H1 (cell line): ENCODE measurements at regions not wholly inside any gene's neighbourhood (a gene's known extent, or its start where the extent isn't known, plus 50 kb on each side); places are given as distances from the start of the nearest gene placed in this dataset.

Experiments
- EGR1 ChIP-seq: IDR thresholded peaks from 2 replicates; pipeline ENCODE4 v1.6.1; 2011; ENCODE audit warnings: low read depth, low read length, borderline replicate concordance
- HDAC2 ChIP-seq, 2 experiments: fragments of 300-600 bp in 1 of 2; sonication (generic) in 1 of 2; IDR thresholded peaks; 2 replicates each; pipeline ENCODE4 v1.6.1; 2011 to 2012; ENCODE audit warnings: low read depth in 2 of 2, low read length in 2 of 2, mild to moderate bottlenecking in 2 of 2, moderate library complexity in 2 of 2, borderline replicate concordance in 1 of 2, inconsistent platforms in 1 of 2
- HDAC6 ChIP-seq: IDR thresholded peaks from one replicate; pipeline ENCODE4 v1.7.1; 2012; ENCODE audit warnings: low read depth, mild to moderate bottlenecking, inconsistent platforms, low read length, moderate library complexity
- KDM1A ChIP-seq: fragments of 200-600, 300-600 bp; sonication (generic); IDR thresholded peaks from 2 replicates; pipeline ENCODE4 v1.7.1; 2016; ENCODE audit warnings: mild to moderate bottlenecking, low read length, borderline replicate concordance
- RBBP5 ChIP-seq: IDR thresholded peaks from 2 replicates; pipeline ENCODE4 v1.7.1; 2012; ENCODE audit warnings: low read depth, mild to moderate bottlenecking, inconsistent platforms, low read length, moderate library complexity, borderline replicate concordance
- SIN3A ChIP-seq, 2 experiments: IDR thresholded peaks in 1 of 2; conservative IDR thresholded peaks in 1 of 2; 2 replicates each; pipeline ENCODE4 v1.6.1; 2011 to 2012; ENCODE audit warnings: low read length in 2 of 2, improper control_type of control experiment in 1 of 2, low read depth in 1 of 2, mild to moderate bottlenecking in 1 of 2
- TEAD4 ChIP-seq: IDR thresholded peaks from 2 replicates; pipeline ENCODE4 v1.6.1; 2012; ENCODE audit warnings: low read depth, low read length, inconsistent platforms, mixed read lengths
- TF ChIP-seq, protein P1 (sequence below): IDR thresholded peaks from 2 replicates; pipeline ENCODE4 v1.6.1; 2011; ENCODE audit warnings: low read length, improper control_type of control experiment

DNA sequence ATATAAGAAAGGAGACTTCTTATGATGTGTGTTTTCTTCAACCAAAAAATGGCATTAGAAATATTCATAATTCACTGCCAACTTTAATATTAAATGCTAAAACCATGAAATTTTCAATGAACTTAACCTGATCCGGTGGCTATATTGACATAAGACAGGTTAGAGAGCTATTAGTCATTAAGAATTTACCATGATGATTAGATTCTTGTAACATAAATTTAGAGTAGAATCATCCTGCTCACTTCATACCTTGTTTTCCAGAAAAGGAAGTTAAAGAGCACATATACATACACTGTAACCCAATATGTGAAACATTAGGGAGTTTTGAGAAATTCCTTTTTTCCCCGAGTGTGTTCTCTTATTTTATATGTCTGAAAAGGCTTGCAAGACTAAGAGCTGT, 430.3 kb upstream of the SEMA3A start (continued):
- TF ChIP-seq, protein P1, sequence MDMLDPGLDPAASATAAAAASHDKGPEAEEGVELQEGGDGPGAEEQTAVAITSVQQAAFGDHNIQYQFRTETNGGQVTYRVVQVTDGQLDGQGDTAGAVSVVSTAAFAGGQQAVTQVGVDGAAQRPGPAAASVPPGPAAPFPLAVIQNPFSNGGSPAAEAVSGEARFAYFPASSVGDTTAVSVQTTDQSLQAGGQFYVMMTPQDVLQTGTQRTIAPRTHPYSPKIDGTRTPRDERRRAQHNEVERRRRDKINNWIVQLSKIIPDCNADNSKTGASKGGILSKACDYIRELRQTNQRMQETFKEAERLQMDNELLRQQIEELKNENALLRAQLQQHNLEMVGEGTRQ: no peak
- TF ChIP-seq KDM1A (no peak), EGR1 (no peak), TEAD4 (no peak), HDAC6 (no peak), SIN3A (conservative IDR thresholded peaks at IDR 0.05 in 1 of 2, IDR thresholded peaks at IDR 0.05 in 1 of 2; ENCODE audit: low read depth in 1 of 2, low read length in 2 of 2) (no peak), RBBP5 (no peak), HDAC2 (IDR thresholded peaks at IDR 0.05; ENCODE audit: borderline replicate concordance in 1 of 2, low read depth in 2 of 2, low read length in 2 of 2) (no peak)
